Lower leg skin (tissue), 3 donors: ENCODE measurements at regions not wholly inside any gene's neighbourhood (a gene's known extent, or its start where the extent isn't known, plus 50 kb on each side); places are given as distances from the start of the nearest gene placed in this dataset.

Experiments
- CTCF ChIP-seq, 3 donors: fragments of 450-650 bp; IDR thresholded peaks; one replicate each; pipeline ENCODE4 v1.5.1; 2016; ENCODE audit warnings: antibody characterized with exemption in 3 of 3, mild to moderate bottlenecking in 3 of 3, moderate library complexity in 2 of 3
- POLR2A ChIP-seq, 2 donors: fragments of 450-650 bp; IDR thresholded peaks; one replicate each; pipeline ENCODE4 v1.6.1; 2016 to 2017; ENCODE audit warnings: antibody characterized with exemption in 2 of 2, mild to moderate bottlenecking in 1 of 2, moderate library complexity in 1 of 2

- no peak for TF ChIP-seq CTCF (IDR thresholded peaks at IDR 0.05)
- no peak for TF ChIP-seq POLR2A (IDR thresholded peaks at IDR 0.05)
Observed at GRCh38 chr16:51651061-51651466, 500.0 kb upstream of the SALL1 start.
